NCI-H1694 (cell line): ENCODE measurements at regions not wholly inside any gene's neighbourhood (a gene's known extent, or its start where the extent isn't known, plus 50 kb on each side); places are given as distances from the start of the nearest gene placed in this dataset.

Source experiments
- DNase-seq: peaks from one replicate; lab custom pipeline; 2025; lab: John Stamatoyannopoulos, UW

GRCh38 chr21:21722731-21723130 is 724.5 kb downstream of the NCAM2 start:
- no peak for DNase-seq

- DNase-seq = no peak
Measured at GRCh38 chr21:21730512-21730911, 732.3 kb downstream of the NCAM2 start.

DNA sequence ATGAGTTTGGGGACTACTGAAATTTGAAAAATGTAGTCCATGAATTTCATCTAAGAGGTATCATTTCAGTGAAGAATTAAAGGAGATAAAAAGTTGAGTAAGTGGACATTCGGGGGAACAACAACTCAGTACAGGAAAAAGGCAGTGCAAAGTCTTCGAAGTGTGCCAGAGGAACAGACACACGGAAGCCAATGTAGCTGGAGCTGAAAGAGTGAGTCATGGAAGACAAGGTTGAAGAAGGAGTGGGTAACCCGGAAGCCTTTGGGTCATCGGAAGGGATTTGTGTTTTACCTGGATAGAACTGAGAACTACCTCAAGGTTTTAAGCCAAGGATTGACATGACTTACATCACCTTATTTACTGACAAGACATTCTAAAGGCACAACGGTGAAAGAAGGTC is 733.4 kb downstream of the NCAM2 start:
- no peak for DNase-seq

GRCh38 chr21:21734088-21734487 is 735.9 kb downstream of the NCAM2 start:
- DNase-seq = no peak

DNA sequence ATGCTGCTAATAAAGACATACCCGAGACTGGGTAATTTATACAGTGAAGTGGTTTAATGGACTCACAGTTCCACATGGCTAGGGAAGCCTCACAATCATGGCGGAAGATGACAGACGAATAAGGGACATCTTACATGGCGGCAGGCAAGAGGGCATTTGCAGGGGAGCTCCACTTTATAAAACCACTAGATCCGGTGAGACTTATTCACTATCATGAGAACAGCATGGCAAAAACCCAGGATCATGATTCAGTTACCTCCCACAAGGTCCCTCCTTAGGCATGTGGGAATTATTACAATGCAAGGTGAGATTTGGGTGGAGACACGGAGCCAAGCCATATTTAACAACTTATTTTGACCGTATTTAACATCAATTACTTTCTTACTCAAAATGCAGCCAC is 739.0 kb downstream of the NCAM2 start:
- DNase-seq = no peak

DNA sequence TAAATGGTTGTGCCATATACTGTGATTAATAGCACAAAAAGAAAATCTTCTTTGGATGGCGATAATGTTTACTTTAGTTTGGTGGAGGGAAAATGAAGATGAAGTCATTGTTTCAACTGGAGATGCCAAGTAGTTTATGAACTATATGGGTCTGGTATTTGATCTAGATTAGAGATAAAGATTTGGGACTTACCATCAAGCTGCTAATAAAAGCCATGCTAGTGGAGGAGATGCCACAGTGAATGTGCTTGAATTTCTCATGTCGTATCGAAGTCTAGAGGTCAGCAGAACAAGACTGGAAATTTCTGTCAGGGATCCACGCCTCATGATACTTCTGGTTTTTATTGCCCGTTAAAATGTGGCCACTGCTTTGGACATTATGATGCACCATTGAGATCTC is 742.0 kb downstream of the NCAM2 start:
- no peak for DNase-seq

DNA sequence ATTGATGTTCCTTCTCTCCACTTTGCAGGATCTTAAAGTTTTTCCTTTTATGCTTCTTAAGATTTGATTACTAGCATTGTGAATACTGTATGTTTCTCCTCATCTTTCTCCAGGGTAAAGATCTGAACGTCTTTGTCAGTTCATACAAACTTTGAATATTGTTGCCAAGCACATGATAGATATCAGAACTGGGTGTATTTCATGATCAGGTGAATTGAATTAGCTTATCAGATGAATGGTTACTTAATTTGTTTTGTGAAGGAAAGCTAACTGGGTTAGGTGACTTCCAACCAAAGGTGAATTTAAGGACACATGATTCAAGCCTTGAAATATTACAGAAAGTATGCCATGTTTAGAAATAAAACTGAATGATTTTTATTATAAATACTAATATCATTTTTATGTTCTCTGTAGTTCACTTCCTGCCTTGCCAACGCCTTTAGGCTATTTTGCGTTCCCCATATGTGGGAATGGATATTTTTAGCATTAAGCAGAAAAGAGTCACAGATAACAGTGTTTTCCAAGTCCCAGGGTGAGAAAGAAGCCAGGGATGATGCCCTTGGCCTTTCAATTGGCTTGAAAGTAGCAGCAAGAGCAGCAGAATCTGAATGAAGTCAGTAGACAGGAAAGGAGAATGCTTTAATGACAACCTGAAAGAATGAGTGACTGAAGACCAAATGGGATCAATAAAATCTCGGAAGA is 752.1 kb downstream of the NCAM2 start:
- DNase-seq = no peak

GRCh38 chr21:21751286-21751685 is 753.1 kb downstream of the NCAM2 start:
- DNase-seq = no peak

DNA sequence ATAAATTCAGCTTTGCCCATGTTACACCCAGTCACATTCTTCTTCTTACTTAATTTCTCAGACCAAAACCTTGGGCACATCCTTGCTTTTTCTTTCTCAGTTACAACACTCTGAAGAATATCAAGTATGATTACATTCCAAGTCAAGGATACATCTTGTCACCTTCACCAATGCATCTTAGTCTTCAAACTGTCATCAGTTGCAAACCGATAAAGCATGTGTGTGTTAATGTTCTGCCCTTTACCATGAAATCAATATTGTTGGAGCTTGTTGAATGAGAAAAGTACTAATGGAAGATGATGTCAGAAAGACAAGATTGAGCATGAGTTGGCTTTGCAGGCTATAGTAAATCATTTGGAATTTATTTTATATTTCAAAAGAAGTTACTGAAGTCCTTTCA is 764.6 kb downstream of the NCAM2 start:
- DNase-seq = no peak

DNA sequence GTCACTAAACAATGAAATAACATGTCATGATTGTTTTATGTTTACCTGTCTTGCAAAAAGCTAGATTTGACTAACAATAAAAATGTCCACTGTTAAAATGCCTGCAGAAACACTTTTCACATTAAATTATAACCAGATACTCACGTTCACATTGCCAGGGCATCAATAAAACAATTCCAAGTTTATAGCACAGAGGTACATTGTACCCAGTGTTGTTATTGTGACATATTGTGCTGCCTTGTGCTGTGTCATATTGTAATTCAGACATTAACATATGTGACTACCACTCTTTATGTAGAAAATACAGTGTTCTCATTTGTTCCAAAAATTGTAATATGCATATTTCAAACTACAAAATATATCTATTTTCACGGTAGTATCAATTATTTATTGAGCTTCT is 766.1 kb downstream of the NCAM2 start:
- no peak for DNase-seq

- DNase-seq = no peak
Measured at GRCh38 chr21:21767276-21767675, 769.1 kb downstream of the NCAM2 start.

DNA sequence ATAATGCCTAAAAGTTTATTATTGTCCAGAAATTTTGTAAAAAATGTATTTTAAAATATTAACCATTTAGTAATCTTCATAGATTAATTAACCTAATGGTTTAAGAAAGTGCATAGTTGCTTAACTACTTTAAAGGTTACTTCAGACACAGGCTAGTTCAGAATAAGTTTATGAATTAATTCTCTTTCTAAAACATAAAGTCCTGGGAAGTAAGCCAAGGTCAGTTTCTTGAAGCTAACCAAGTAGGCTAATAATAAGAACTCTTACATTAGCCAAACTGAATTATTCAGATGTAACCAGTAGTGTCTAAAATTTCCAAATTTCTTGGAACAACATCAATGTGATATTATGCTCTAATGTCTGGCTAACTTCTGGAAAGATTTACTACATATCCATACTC is 790.4 kb downstream of the NCAM2 start:
- DNase-seq = no peak

DNA sequence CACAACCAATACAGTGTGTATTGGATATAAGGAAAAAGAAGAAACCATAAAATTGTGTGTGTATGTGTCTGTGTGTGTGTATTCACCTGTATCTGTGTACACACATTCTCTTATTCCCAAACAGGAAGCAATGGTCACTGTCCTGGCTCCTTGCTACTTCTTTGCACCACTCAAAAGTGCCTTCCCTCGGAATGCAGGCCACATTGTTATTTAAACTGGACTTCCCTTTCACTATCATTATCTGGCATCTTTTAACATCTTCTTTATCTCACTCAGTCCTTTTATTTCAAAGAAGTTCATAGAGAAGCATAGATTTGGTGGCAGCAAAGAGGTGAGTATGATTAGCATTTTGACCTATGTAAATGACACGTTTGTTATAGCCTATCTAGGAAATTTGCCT is 803.7 kb downstream of the NCAM2 start:
- DNase-seq = no peak

DNA sequence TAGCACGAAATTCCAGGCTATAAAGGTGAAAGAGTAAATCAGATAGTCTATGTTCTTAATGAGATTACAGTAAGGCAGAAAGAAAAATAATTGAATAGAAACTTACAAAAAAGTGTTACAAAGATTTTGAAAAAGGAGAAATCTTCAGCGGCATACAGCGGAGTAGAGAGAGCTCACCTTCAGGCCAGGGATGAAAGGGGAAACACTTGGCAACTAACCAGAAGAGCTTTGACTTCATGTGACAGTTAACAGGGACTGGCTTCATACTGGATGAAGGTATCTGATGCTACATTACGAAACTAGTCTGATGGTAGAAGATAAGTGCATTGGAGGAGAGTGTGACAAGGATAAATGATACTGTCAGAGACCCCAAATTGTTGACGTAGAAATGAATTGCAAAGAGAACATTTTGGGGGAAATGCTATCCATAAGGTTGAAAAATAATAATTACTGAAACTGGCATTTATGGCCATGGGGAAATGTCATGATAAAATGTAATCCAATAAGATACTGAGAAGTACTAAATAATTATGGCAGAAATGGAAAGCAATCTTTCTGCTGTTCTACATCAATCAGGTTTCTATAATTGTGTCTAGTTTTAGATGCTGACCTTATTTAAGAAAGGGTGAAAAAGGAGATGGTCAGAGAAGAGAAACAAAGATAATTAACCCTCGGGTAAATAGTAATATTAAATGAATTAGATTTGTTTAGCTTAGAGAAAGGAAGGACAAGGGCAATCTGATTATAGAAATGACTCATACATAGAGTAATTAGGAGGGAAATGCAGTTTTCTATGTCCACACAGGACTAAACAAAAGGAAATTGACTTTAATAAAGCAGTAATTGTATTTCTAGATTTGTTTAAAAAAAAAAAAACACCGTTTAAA is 808.7 kb downstream of the NCAM2 start:
- DNase-seq = no peak

GRCh38 chr21:21807598-21807903 is 809.3 kb downstream of the NCAM2 start:
- DNase-seq = no peak

GRCh38 chr21:21813289-21813688 is 815.1 kb downstream of the NCAM2 start:
- DNase-seq = no peak

GRCh38 chr21:21813934-21814333 is 815.7 kb downstream of the NCAM2 start:
- no peak for DNase-seq

GRCh38 chr21:21816778-21817177 is 818.6 kb downstream of the NCAM2 start:
- DNase-seq = no peak

DNA sequence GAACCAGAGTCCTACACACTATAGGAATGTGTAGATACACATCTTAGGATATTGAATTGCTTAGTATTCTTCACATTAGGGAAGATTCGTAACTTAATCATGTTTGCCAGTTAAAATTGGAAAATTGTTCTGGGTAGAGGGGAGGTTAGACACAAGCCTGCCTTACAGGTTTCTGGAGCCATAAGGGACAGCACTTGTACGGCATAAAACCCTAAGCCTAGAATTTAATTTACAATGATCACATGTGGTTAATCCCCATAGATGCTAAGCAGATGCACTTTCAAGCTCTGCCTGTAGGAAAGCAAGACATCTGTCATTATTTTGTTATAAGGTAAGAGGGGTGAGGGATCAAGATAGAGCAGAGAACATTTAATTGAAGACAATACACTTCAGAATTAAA is 820.7 kb downstream of the NCAM2 start:
- no peak for DNase-seq

DNA sequence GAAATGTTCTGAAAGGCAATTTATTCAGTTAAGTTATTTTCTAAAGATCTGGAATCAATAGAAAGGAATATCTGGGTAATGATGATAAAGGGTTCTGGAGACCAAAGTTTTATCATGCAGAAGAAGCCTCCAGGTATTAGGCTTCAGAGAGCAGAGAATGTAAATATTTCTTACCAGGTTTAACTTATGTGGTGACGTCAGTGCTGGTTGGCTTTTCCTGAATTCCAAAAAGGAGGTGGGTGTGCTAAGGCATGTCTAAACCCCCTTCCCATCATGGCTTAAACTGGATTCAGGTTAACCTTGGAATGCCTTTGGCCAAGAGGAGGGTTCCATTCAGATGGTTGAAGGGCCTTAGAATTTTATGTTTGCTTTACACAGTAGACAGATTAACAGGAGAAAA is 829.9 kb downstream of the NCAM2 start:
- no peak for DNase-seq

DNA sequence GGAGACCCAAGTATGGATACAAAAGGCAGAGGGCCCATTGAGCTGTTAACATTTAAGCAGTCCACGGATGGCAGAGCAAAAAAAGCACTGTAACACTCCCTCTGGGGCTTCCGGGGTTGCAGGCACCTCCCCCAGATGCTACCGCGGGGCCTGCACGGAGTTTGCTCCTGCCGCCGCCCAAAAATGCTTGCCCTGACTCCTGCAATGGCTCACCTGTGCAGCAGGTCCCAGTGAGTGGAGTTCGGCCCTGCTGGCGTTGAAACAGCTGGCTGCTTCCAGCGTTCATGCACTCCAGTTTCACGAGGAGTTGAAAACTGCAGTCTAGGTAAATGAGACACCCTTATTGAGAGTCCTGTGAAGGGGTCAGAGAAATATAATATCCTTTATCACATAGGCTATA is 832.8 kb downstream of the NCAM2 start:
- no peak for DNase-seq

DNA sequence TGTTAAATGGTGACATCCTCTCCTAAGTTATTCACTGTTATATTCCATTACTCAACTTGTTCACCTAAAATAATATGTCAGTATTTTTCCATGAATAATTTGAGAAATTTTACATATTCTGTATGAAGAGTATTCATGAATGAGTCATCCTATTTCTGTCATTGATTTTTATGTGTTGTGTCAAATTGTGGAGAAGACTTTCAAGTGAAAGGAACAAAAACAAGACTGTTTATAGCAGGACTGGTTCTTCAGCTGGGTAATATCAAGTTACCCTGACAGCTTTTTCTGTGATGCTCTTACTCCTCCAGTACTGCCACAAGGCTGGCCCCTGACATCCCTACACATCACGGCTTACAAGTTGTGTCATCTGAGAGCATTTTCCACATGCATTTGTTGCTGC is 847.7 kb downstream of the NCAM2 start:
- DNase-seq = no peak

DNA sequence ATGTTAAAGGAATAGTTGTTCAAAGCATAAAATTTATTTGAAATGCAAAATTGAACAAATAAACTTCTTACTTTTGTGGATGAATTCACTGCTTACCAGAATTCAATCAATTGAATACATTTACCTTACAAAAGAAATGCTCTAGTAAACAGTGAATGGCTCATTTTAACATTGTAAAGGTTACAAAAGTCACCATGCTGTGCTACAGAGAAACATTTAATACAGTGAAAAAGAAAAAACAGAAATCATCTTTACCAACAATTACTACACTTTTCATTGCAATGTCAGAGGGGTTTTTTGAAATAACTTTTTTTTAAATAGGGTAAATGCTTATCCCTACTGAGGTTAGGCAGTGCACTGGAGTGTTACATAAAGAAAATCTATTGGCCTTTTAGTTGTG is 853.0 kb downstream of the NCAM2 start:
- no peak for DNase-seq

- no peak for DNase-seq
Measured at GRCh38 chr21:21851657-21852056, 853.4 kb downstream of the NCAM2 start.
